ENCODE measurements at regions not wholly inside any gene's neighbourhood (a gene's known extent, or its start where the extent isn't known, plus 50 kb on each side); places are given as distances from the start of the nearest gene placed in this dataset.

DNA sequence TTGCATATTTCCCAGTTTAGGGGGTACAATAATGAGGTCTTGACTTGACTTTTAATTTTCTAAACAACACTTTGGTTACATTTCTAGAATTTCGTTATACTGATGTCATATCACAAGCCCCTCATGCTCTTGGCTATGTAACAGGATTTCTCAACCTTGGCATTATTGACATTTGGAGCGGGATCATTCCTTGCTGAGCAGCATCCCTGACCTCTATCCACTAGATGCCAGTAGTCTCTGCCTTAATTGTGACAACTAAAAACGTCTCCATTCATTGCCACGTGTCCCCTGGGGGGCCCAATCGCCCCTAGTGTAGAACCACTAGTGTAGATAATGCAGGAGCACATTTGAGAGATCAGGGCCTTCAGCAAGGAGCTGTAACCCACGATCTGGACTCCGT, 234.2 kb upstream of the MID1 start:
- intact Hi-C loops (cut with micrococcal nuclease; ENCODE audit: unreplicated experiment): no loop called here
- ATAC-seq: no peak
- POLR2A ChIA-PET: no interaction called here
- H3K27ac ChIP-seq (ENCODE audit: low read length): no peak overlapping the region
- no peaks in the 10 kb centered on the region for H3K4me1 ChIP-seq (ENCODE audit: control insufficient read depth, insufficient read depth, low read length)
- in situ Hi-C loops (cut with HindIII; ENCODE audit: low pct_unique_long_range_greater_than_20kb, low sequenced_read_pairs): no loop called here
- H3K9me3 ChIP-seq (ENCODE audit: control insufficient read depth, insufficient read depth, low read depth, low read length): no peaks in the 10 kb centered on the region
- no peaks in the 10 kb centered on the region for H3K27me3 ChIP-seq (ENCODE audit: control insufficient read depth, insufficient read depth, low read length)
- CTCF ChIA-PET: no interaction called here
- no peaks in the 10 kb centered on the region for H3K36me3 ChIP-seq (ENCODE audit: control insufficient read depth, insufficient read depth, low read length)
- no peak for DNase-seq (ENCODE audit: low read depth, low spot score)
- H3K4me3 ChIP-seq (ENCODE audit: low read depth in 2 of 2, low read length in 2 of 2): no peak overlapping the region
- no peak for TF ChIP-seq POLR2AphosphoS5 (IDR thresholded peaks at IDR 0.05; ENCODE audit: low read depth, low read length)
- no TSS peak for BruUV-seq (replicated peaks)

DNA sequence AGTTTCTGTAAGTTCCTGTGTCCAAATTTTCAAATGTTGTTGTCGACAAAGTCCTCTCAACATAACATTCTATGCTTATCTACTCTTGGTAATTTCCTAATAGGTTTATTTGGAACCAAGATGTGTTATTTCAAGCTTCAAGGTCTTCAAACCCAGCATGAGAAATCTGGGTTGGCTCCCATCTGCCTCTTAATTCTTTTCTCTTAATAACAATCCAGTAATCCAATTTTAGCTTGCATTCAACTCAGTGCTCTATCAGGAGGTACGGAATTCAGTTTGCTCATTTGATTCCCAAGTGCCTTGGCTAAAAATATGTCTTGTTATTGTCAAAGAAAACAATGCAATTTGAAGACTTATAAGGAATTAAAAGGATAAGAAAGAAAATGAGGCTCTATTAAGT, 235.5 kb upstream of the MID1 start:
- CTCF ChIA-PET: no interaction called here
- ATAC-seq (no peak), DNase-seq (ENCODE audit: low read depth, low spot score) (no peak)
- no peaks in the 10 kb centered on the region for H3K27me3 ChIP-seq (ENCODE audit: control insufficient read depth, insufficient read depth, low read length)
- H3K4me3 ChIP-seq (ENCODE audit: low read depth in 2 of 2, low read length in 2 of 2): no peak overlapping the region
- POLR2A ChIA-PET: no interaction called here
- H3K9me3 ChIP-seq (ENCODE audit: control insufficient read depth, insufficient read depth, low read depth, low read length): no peaks in the 10 kb centered on the region
- no TSS peak for BruUV-seq (replicated peaks)
- H3K36me3 ChIP-seq (ENCODE audit: control insufficient read depth, insufficient read depth, low read length): no peaks in the 10 kb centered on the region
- H3K4me1 ChIP-seq (ENCODE audit: control insufficient read depth, insufficient read depth, low read length): no peaks in the 10 kb centered on the region
- no peak for TF ChIP-seq SIN3A (IDR thresholded peaks at IDR 0.05; ENCODE audit: borderline replicate concordance, insufficient read depth, low read depth, low read length)
- TF ChIP-seq, protein P1, sequence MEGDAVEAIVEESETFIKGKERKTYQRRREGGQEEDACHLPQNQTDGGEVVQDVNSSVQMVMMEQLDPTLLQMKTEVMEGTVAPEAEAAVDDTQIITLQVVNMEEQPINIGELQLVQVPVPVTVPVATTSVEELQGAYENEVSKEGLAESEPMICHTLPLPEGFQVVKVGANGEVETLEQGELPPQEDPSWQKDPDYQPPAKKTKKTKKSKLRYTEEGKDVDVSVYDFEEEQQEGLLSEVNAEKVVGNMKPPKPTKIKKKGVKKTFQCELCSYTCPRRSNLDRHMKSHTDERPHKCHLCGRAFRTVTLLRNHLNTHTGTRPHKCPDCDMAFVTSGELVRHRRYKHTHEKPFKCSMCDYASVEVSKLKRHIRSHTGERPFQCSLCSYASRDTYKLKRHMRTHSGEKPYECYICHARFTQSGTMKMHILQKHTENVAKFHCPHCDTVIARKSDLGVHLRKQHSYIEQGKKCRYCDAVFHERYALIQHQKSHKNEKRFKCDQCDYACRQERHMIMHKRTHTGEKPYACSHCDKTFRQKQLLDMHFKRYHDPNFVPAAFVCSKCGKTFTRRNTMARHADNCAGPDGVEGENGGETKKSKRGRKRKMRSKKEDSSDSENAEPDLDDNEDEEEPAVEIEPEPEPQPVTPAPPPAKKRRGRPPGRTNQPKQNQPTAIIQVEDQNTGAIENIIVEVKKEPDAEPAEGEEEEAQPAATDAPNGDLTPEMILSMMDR (IDR thresholded peaks at IDR 0.05): no peak
- TF ChIP-seq, protein P2, sequence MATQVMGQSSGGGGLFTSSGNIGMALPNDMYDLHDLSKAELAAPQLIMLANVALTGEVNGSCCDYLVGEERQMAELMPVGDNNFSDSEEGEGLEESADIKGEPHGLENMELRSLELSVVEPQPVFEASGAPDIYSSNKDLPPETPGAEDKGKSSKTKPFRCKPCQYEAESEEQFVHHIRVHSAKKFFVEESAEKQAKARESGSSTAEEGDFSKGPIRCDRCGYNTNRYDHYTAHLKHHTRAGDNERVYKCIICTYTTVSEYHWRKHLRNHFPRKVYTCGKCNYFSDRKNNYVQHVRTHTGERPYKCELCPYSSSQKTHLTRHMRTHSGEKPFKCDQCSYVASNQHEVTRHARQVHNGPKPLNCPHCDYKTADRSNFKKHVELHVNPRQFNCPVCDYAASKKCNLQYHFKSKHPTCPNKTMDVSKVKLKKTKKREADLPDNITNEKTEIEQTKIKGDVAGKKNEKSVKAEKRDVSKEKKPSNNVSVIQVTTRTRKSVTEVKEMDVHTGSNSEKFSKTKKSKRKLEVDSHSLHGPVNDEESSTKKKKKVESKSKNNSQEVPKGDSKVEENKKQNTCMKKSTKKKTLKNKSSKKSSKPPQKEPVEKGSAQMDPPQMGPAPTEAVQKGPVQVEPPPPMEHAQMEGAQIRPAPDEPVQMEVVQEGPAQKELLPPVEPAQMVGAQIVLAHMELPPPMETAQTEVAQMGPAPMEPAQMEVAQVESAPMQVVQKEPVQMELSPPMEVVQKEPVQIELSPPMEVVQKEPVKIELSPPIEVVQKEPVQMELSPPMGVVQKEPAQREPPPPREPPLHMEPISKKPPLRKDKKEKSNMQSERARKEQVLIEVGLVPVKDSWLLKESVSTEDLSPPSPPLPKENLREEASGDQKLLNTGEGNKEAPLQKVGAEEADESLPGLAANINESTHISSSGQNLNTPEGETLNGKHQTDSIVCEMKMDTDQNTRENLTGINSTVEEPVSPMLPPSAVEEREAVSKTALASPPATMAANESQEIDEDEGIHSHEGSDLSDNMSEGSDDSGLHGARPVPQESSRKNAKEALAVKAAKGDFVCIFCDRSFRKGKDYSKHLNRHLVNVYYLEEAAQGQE (IDR thresholded peaks at IDR 0.05; ENCODE audit: insufficient read depth in 1 of 2, low read depth in 2 of 2, low read length in 1 of 2): no peak
- TF ChIP-seq TCF7L2 (IDR thresholded peaks at IDR 0.05; ENCODE audit: low read depth, low read length): no peak
- TF ChIP-seq POLR2AphosphoS5 (IDR thresholded peaks at IDR 0.05; ENCODE audit: low read depth, low read length): no peak
- in situ Hi-C loops (cut with HindIII; ENCODE audit: low pct_unique_long_range_greater_than_20kb, low sequenced_read_pairs) (no loop called here), intact Hi-C loops (cut with micrococcal nuclease; ENCODE audit: unreplicated experiment) (no loop called here)
- no peak overlapping the region for H3K27ac ChIP-seq (ENCODE audit: low read length)

GRCh38 chrX:10856797-10857196, 236.4 kb upstream of the MID1 start:
- Histone ChIP-seq H3K27me3 (ENCODE audit: control insufficient read depth, insufficient read depth, low read length) (no peaks in the 10 kb centered on the region), H3K36me3 (ENCODE audit: control insufficient read depth, insufficient read depth, low read length) (no peaks in the 10 kb centered on the region), H3K9me3 (ENCODE audit: control insufficient read depth, insufficient read depth, low read depth, low read length) (no peaks in the 10 kb centered on the region), H3K27ac (ENCODE audit: low read length) (no peak overlapping the region), H3K4me3 (ENCODE audit: low read depth in 2 of 2, low read length in 2 of 2) (no peak overlapping the region), H3K4me1 (ENCODE audit: control insufficient read depth, insufficient read depth, low read length) (no peaks in the 10 kb centered on the region)
- ChIA-PET POLR2A (no interaction called here), CTCF (no interaction called here)
- TF ChIP-seq TCF7L2 (IDR thresholded peaks at IDR 0.05; ENCODE audit: low read depth, low read length): no peak
- TF ChIP-seq, protein P2 (IDR thresholded peaks at IDR 0.05; ENCODE audit: insufficient read depth in 1 of 2, low read depth in 2 of 2, low read length in 1 of 2): no peak
- TF ChIP-seq POLR2AphosphoS5 (IDR thresholded peaks at IDR 0.05; ENCODE audit: low read depth, low read length): no peak
- TF ChIP-seq, protein P1 (IDR thresholded peaks at IDR 0.05): no peak
- no peak for TF ChIP-seq SIN3A (IDR thresholded peaks at IDR 0.05; ENCODE audit: borderline replicate concordance, insufficient read depth, low read depth, low read length)
- DNase-seq (ENCODE audit: low read depth, low spot score) (no peak), ATAC-seq (no peak)
- no TSS peak for BruUV-seq (replicated peaks)
- in situ Hi-C loops (cut with HindIII; ENCODE audit: low pct_unique_long_range_greater_than_20kb, low sequenced_read_pairs) (no loop called here), intact Hi-C loops (cut with micrococcal nuclease; ENCODE audit: unreplicated experiment) (no loop called here)

All from Panc1 (cell line).